NCI-H2171 (cell line): ENCODE measurements at regions not wholly inside any gene's neighbourhood (a gene's known extent, or its start where the extent isn't known, plus 50 kb on each side); places are given as distances from the start of the nearest gene placed in this dataset.

ENCODE experiments used
- DNase-seq: peaks from one replicate; lab custom pipeline; 2025; lab: John Stamatoyannopoulos, UW

DNA sequence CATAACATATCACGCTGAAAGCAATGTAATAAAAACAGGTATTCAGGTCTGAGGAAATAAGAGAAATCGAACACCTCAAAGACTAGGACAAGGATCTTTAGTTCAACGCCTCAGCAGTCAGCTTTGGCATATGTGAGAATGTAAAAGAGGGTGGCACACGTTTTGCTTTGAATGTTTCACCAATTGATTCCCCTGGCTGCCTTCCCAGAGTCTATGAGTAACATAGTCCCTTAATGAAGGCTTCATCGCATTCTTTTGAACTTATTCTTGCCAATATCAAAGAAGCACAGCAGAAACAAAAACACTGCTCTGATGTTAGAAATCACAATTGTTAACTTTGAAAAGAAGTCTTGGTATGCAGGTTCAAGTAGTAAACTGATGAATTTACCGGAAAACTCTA is 764.8 kb downstream of the ADGRL2 start:
- DNase-seq = no peak

DNA sequence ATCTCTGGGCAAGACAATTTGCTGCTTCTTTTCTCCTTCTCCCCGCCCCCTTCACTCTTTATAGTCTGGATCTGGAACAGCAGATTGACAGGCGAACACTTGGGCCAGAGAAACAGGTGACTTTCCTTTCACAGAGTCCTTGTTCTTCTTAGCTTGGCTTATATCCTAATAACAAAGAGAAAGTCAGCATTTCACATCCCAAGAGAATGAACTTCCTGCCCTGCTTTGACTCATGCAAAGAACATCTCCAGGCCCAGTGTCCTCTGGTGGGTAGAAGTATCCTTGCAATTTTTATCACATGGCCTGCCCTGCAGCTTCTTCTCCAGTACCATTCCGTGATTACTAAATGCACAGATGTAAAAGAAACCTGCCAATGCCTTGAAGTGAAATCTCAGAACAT is 764.4 kb downstream of the ADGRL2 start:
- DNase-seq = no peak

DNA sequence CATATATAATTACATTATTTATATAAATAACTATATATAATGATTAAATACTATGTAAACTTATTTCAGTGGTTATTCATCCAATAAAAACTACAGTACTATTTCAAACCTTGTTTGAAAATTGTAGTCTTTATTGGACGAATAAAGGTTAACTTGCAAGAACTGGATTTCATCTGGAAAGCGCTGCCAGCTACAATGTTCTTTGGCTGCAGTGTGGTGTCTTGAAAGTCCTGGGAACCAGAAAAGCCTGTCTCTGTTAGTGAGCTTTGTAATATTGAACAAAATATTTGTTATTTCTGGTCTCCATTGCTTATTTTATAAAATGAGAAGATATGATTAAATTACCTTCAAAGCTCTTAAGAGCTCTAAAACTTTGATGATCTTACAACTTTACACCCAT is 763.6 kb downstream of the ADGRL2 start:
- no peak for DNase-seq

DNA sequence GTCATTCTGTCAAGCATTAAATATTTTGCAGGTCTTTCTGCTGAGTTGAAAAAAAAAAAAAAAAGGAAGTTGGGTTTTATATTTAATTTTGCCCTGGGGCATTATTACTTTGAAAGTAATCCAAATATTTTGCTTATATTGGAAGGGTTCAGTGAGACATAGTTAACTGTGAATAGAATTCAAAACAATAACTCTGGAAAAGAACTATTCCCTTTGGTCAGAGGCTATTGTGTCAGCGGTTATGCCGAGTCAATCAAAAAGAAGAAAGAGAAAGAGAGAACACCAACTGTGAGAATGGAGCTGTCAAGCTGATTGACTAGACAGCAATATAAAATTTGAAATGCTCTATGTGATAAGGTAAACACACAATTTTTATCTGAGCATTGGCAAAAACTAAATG is 761.7 kb downstream of the ADGRL2 start:
- no peak for DNase-seq

DNA sequence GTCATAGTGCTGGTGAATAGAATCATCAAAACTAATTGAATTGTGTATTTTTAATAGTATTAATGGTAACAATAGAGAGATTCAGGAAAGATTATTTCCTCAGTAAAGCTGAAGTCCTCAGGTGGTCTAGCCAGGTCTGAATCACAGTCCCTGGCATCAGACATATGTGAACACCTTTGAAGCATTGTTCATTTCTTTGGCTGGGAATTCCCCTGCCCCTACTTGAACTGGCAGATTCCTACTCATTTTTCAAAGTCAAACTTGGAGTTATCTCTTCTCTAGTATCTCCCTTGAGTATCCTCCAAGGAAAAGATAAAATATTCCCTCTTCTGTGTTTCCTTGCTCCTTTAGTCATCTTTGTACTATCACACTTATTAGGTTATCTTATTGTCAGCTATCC is 759.8 kb downstream of the ADGRL2 start:
- no peak for DNase-seq

DNA sequence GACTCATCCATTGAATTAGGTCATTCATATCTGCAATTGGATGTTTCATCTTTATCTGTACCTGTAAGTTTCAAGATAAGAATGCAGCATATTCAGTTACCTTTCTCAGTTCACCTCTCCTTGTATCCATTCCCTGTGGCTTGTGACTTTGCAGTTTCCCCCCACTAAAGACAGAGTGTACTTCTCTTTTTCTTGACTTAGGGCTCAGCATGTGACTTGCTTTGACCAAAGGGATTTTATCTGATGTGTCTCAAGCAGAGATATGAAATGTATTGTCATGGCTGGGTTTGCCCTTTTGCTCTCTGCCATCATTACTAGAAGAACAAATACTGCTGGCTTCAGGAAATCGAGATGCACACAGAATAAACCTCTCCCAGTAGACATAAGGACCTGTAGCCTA is 754.8 kb downstream of the ADGRL2 start:
- no peak for DNase-seq

DNA sequence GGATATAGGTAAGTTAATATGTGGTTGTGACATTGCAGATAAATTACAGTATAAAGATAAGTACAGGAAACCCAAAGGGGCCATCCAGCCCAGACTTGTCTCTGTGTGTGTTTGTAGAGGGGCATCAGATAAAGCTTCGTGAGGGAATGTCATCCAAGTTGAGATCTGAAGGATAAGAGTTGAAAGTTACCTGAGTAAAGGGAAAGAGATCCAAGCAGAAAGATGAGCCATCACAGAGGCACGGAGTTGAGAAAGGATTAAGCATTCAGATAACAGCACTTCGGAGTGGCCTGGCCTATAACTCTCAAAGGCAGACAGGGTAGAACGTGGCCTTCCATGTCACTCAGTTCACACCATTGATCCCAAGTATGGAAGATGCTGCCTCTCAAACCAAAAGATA is 749.1 kb downstream of the ADGRL2 start:
- no peak for DNase-seq

DNA sequence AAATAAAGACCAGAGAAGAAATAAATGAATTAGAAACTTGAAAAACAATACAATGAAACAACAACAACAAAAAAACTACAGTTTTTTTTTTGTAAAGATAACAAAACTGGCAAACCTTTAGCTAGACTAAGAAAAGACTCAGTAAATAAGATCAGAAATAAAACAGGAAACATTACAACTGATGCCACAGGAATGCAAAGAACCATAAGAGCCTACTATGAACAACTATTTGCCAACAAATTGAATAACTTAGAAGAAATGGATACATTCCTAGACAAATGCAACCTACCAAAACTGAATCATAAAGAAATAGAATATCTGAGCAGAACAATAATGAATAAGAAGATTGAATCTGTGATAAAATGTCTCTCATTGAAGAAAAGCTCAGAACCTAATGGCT is 742.0 kb downstream of the ADGRL2 start:
- no peak for DNase-seq

DNA sequence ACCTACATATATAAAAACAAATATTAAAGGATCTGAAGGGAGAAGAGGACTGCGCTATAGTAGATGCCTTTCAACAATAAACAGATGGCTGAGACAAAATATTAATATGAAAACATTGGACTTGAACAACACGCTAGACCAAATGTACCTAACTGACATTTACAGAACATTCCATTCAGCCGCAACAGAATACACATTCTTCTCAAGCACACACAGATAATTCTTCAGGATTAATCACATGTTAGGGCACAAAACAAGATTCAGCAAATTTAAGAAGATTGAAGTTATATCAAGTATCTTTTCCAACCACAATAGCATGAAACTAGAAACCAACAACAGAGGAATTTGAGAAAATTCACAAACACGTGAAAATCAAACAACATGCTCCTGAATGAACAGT is 741.4 kb downstream of the ADGRL2 start:
- DNase-seq = no peak

DNA sequence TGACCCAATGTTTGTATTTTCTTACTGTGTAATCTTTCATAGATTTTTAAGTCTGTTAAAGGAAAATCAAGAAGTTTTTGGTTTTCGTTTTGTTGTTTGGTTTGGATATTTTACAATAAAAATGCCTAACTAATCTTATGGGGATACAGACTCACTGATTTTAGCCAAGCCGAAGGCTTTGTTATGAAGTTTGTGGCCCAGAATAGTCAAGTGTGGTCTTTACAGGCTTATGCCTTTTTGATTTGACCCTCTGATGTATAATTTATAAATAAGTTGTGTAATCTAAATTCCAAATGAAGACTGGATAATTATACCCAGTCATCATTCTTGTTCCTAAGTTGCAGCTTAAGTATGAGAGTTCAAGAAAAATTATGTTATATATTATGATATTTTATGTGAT is 739.3 kb downstream of the ADGRL2 start:
- DNase-seq = no peak

DNA sequence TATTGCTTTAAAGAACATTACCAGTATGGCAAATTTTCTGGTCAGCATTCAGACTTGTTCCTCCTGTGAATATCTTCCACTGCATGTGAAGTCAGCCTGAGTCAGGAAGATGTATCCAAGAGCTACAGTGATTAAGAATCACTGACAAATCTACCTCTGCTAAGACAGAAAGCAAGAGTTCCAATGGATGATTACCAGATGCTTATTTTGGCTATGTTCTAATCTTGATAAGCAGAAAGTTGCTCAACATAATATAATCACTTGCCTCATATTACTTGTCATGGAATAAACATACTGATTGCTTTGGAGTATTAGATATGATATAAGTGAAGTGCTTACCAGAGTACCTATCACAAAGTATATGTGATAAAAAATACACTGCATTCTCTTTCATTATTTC is 738.1 kb downstream of the ADGRL2 start:
- DNase-seq = no peak

DNA sequence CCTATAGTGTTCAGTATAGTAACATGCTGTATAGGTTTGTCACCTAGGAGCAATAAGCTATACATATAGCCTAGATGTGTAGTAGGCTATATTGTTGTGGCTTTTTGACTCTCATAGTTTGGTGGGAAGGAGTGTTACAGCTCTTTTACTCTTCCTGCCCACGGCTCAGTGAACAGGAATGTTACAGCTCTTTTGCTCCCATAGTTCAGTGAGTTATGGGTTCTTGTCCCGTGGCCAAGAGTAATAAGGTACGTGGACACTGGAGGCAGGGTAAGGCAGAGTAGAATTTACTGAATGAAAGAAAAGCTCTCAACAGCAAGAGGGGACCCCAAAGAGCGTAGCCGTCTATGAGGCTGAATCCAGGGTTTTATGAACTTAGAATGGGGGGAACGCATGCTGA is 734.3 kb downstream of the ADGRL2 start:
- no peak for DNase-seq

DNA sequence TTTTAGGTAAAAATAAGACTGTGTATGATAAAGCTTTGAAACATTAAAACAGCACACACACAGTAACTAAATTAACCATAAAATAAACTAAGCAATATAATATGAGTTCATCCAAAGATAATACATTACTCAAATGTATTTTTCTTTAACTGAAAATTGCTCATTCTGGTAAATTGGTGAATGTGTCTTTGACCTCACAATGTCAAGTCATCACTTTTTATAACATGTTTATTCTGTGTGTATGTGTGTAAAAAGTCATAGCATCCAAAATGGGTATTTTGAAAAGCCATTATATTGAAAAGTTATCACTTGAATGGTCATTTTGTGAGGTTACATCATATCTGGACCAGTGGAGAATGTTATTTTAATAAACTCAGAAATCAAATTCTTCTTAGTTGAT is 724.6 kb downstream of the ADGRL2 start:
- no peak for DNase-seq

DNA sequence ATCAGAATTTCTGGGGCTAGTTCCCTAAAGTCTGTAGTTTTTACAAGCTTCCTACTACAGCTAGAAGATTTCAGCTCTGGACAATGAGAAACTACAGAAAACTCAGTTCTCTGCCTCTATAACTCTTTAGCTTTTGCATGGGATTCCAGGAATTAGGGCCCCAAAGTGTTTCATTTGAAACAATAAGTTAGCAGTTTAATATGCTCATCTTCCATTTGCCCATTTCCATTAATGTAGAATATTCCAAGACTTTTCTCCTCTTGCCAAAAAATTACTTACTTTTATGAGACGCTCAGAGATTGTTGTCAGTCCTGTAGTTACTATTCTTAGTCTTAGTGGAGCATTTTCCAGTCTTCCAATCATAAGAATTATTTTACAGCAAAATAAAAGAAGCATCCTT is 719.9 kb downstream of the ADGRL2 start:
- no peak for DNase-seq

DNA sequence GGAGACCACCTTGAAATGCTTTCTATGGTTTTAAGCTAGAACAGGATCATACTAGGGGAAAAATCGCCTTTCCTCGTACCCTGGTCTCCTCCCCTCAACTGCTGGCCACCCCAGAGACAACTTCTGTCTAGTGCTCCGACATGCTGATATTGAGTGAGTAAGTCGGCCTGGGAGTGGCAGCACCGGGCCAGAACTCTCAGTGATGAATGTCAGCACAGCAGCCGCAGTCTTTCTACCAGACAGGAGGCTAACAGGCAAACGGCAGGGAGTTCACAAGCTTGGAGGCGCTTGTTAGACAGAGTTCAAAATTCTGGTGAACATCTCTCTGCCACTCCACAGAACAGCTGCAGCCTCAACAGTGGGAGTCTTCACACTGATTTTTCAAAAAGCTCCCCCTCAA is 716.9 kb downstream of the ADGRL2 start:
- no peak for DNase-seq

DNA sequence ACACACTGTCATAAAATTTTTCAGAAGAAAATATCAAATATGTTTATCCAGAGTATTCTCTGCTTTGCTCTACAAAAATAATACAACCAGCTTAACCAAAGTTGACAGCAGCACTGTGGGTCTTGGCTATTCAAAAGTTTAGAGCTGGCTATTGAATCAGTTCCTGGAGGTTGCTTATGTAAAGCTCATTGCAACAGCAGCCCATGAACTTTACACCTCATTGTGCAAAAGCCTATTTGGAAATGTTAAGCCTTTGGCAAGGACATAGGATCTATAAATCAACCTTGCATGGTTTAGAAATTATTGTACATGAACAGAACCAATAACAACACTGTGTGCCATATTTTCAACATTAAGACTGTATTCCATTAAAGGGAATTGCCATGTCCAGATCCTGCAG is 714.9 kb downstream of the ADGRL2 start:
- no peak for DNase-seq

DNA sequence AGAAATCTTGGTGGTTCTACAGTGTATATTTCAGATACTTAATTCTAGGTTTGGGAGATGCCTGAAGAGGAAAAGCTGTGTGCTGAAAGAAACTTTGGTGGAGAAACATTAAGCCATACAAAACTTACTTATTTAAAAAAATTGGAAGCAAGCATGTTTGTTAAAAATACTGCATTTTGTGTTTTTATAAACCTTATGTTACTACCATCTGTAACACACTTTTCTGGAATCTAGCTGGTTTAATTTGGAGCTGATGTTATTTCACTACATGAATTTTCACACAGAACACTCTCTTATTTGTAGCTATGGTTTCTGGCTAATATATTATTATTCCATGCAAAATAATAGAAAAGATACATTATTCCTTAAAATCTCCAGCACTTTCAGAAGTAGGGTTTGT is 710.7 kb downstream of the ADGRL2 start:
- no peak for DNase-seq

DNA sequence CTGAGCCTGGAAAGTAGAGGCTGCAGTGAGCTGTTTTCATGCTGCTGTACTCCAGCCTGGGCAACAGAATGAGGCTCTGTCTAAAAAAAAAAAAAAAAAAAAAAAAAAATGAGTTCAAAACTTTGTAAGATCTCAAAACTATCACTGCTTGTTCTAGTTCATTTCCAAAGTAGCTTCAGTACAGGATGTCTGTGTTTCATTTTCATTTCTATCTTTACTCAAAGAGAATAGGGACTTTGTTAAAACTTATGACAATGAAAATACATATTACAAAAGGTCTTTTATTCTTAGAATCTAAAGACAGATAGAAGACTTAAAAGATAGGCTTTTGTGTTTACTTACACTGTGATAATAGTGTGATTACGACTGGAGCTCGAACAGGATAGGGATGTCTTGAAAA is 709.7 kb downstream of the ADGRL2 start:
- no peak for DNase-seq

DNA sequence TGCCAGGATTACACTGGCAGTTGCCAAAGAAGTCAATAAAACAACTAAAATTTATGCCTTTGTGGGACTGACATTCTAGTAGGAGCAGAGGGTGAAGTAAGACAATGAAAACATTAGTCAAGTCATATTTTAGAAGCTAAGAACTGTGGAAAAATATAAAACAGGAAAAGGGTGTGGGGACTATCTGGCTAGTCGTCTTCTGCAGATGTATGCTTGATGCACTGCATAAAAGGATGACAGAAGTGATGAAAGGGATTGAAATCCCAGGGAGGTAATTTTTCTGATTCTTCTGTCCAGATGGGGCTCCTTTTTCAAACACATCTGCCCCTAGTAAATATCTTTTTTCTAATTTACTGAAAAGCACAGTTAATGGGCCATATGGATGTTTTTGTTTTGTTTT is 706.3 kb downstream of the ADGRL2 start:
- peak; percentile 23 for DNase-seq

DNA sequence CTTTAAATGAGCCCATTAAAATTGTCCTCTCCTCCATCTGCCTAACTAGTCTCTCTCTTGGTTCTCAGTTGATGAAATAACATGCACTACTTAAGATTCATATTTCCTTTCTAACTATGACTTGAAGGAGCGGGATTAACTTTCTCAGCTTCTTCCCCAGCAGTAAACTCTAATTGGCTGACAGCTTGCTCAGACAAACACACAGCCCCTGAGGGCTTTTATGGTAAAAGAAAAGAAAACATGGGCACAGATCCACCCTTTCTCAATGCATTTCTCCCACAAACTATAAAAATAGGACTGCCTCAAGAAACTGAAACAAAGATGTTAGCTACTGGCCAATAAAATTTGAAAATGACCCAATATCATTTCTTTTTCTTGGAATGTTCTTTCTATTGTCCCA is 703.1 kb downstream of the ADGRL2 start:
- DNase-seq = no peak

DNA sequence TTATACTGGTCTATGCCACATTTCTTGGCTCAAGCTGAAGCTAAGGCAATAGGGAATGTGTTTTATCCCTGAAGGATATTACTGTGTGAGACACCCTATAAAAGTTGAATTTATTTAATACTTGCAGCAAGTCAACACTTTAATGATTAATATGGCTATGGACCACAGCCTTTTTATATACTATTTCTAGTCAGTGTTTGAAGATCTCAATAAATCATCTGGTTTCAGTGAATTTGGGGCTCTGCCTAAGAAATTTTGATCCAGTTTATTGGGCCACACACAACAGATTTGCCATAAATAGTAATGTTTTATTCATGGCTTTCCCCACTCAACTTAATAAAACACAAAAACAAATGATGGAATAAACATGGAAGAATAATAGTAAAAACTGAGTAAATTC is 698.3 kb downstream of the ADGRL2 start:
- no peak for DNase-seq

DNA sequence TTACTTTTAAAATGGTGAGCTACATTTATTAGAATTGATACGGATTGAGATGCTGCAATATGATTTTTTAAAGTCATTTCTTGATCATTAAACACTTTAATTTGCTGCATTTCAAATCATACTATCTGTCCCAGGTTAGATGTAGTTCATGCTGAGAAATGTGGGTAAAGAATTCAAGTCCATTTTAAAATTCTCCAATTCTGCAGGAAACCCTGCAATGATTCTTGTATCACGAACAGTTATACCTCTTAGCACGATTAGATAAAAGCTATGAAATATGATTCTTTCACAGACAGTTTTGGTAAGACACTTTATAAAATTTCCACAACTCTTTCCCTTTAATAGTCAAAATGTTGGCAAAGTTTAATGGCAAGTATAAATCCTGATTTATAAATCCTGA is 693.4 kb downstream of the ADGRL2 start:
- no peak for DNase-seq

DNA sequence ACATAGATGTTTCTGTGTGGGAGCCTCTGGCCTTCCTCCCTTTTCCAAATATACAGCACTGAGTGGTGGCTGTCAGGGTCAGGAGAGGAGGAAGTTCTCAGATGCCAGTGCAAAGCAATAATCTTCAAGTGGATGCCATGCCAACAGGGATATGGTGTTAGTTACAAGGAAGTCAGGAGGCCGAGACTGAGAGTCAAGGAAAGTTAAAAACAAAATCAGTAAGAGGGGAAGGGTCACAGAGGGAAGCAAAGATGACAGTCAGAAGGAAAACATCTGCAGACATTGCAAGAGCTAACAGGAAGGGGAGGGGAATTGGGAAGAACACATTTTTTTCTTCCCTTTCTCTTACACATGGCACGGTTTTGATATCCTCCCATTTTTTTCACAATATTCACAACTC is 691.4 kb downstream of the ADGRL2 start:
- DNase-seq = no peak

DNA sequence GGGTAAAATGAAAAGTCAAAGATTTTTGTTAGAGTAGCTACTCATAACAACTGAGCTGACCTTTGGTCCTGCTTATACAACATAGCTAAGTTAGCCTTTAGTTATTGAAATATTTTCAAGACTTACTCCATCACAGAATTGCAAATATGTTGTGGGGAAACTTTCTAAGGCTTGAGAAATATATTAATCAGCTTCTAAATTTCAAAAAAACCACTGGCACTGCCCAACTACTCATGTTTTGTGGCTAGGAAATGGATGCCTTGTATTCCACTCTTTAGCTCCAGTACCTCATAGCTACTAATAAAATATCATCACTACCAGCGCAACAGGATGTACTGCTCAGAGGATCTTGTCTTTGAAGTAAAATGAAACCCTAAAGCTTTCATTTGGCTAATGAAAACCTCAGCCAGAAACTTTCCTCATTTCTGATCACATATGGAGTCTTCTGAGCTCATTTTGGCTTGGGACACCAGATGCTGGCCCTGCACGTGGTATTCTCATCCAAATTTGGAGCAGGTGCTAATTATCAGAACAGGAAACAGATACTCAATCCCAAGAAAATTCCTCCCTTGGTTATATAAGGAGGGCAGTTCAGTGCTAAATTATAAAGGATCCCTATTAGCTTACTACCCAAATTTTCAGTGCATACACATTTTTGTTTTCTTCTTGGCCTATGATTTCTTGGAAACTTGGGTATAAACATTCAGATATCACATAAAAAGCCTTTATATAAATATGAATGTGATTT is 690.7 kb downstream of the ADGRL2 start:
- DNase-seq = peak; percentile 27

DNA sequence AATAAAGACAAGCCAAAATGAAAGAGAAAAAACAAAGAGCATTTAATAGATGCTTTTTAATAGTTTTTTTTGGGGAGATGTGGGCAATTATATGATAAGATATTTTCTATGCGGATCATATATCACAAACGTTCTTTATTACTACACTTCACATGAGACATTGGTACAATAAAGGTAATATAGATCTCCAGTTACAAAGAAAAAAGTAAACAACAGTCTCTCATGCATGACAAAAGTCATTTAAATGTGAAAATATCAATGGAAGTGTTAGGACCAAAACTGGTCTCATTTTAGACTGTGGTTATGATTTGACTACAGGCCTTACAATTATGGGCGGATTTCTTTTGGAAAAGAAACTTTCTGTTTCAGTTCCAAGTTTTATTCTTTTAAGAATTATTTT is 687.0 kb downstream of the ADGRL2 start:
- no peak for DNase-seq
